ENCODE measurements at regions not wholly inside any gene's neighbourhood (a gene's known extent, or its start where the extent isn't known, plus 50 kb on each side); places are given as distances from the start of the nearest gene placed in this dataset.
"Not testable (repeated sequence)": the region's sequence is repeated elsewhere in the genome, so short reads cannot be mapped to it uniquely, and the experiment has no call there.

DNA sequence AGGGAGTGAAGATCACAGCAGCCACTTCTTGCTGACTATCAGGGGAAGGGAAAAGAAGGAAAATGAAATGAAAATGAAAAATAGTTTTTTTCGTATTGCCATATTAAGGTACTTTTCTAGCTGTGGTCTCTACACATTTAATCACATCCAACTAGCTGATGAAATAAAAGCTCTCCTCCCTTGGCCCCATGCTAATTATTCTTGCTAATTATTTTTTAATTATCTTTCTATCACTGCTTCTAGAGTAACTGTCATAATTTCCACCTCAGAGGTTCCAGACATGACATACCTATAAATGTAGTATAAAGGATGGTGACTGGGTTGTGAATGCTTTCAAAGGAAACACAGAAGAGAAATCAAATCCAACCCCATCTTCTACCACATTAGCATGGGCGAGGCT, 334.1 kb upstream of the MAN1A1 start:
- no peak for DNase-seq

DNA sequence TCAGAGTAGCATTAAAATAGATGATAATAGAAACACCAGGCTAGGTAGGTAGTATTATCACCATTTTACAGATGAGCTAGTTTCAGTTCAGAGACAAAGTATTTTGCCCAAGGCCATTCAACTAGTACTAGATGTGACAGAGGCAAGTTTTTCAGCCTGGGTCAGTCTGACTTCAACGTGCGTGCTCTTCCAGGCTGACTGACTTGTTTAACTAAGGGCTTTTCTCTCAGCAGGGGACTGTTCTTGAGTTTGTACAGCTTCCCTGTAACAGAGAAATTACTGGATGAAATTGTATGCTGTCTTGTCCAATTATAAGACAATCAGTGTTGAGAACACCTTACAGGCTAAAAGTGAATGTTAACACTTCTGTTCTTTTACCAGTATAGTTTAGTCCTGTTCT, 333.5 kb upstream of the MAN1A1 start:
- no peak for DNase-seq

DNA sequence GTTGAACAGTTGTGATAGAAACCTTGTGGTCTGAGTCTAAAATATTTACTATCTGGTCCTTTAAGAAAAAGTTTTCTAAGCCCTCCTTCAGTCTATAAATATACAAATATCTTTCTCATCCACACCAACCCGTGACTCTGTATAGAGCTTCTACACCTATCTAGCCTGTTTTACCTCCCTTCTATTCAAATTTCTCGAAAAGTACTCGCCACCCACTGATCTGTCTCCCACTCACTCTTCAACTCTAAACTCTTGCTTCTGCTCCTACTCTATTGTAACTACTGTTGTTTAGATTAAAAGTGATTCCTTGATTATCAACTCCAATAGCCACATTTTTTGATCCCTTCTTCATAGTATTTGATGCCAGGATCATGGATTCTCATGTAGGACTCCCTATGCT, 329.4 kb upstream of the MAN1A1 start:
- DNase-seq: no peak

DNA sequence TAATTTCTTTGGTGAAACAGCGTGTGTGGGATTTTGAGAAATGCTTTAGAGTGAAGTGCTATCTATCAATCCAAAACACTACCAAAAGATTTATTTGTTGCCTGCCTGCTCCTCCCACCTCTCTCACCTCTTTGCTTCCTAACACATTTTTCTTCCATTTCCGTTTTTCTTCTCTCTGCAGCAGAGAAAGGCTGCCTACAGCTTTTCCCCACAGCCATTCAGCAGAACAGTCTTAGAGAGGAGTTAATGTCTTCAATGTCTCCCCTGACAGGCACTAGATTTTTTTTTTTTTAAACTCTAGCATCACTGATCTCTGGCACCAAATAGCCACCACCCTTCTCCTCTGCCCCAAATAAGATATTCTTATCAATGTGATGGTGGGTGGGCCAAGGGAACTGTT, 327.8 kb upstream of the MAN1A1 start:
- DNase-seq: no peak

DNA sequence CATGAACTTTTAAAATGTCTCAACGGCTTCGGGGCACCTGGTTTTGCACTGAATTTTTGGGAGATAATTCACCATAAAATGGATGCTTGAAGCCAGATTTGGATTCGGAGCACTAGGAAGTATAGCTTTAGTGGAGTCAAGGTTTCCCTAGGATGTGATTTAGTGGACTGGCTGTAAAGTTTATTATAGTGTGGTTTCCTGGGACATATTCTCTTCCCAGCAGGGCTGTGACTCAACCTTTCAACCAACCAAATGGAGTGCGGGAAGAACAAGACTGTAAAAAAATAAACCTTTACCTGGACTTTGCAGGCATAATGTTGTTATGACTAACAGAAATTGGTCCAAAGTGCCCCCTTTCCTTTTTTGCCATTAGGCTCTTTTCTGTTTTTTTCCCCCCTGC, 327.4 kb upstream of the MAN1A1 start:
- DNase-seq: no peak

DNA sequence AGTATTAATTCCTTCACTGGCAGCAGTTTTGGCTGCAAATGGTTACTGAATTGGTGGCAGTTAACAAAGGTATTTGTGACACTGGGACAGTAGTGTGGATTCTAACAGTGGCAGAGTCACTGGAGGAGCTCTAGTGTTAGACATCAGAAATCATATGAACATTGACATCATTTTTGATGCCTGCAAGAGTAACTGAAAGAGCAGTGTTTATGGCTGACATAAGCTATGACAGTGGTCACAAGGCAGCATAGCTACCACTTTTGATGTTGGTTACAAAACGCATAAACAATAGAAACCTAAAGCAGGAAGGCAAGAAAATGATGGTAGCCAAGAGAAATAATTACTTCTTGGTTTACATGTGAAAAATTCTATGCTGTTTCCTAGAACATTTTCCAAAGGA, 326.7 kb upstream of the MAN1A1 start:
- no peak for DNase-seq

DNA sequence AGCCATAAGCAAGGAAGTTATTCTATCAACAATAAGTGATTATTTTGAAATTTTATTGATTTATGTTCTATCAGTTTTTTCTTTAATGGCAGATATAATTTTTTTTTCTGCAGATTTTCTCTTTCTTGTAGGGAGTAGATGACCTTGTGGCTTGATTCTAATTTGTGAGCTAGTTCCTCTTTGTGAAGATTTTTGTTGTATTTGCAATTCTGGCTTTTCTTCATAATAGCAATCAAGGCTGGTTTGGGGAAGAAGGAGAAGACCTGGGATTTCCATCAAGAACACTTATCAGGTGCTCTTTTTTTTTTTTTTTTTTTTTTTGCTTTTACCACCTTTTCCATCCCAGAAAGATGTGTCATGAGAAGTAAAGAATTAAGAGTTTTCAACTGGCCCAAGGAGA, 324.2 kb upstream of the MAN1A1 start:
- DNase-seq: no peak

DNA sequence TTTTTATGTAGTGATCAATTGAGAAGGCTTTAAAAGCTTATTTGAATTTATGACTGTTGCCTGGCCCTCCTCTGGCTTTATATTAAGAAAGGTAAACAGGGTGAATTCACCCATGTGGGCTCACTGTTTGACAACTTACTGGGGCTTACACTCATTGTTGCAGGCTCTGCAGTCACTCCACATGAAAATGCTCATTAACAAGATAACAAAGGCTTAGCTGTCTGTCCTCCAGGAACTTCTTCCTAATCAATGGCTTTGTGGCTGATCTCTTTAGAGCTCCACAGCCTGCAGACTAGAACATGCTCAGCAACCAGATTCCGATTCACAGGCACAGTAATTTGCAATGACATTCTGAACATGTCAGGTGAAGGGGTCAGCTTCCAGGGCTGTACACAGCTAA, 323.2 kb upstream of the MAN1A1 start:
- no peak for DNase-seq

DNA sequence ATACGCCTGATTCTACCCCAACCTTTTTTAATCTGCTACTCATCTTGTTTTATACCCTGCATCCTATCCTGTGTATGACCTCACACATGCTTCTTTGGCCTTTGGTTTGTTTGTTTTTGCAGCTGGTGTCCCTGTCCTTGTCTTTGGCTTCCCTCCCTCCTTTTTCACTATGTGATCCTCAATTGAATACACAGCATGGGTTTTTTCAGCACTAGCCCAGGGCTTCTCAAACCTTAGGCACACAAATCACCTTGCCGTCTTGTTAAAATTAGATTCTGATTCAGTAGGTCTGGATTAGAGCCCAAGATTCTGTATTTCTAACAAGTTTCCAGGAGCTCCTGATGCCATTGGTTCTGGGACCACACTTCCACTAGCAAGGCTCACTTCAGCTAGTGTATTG, 321.5 kb upstream of the MAN1A1 start:
- no peak for DNase-seq

DNA sequence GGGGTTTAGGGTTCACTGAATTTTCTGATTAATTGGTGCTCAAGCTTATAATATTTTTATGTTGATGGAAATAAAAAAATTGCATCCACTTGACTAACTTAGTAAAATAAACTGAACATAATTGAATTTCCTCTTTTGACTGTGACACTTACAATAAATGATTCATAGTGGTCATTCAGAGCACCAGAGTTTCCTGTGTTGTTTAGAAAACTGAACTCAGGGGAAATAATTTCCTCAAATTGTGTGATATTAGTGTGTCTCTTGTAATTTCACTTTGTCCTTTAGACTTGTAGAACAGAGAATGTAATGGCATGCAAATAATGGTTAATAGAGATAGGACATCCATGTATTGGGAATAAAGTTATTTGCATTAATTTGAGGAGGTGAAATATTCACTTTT, 319.7 kb upstream of the MAN1A1 start:
- DNase-seq: peak; percentile 49 to 57

DNA sequence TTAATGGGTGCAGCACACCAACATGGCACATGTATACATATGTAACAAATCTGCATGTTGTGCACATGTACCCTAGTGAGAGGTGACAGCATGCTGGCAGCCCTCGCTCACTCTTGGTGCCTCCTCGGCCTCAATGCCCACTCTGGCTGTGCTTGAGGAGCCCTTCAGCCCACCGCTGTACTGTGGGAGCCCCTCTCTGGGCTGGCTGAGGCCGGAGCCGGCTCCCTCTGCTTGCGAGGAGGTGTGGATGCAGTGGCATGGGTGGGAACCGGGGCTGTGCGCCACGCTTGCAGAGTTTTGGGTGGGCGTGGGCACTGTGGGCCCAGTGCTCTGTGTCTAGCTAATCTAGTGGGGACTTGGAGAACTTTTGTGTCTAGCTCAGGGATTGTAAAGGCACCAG, 315.9 kb upstream of the MAN1A1 start:
- DNase-seq: not testable (repeated sequence)

DNA sequence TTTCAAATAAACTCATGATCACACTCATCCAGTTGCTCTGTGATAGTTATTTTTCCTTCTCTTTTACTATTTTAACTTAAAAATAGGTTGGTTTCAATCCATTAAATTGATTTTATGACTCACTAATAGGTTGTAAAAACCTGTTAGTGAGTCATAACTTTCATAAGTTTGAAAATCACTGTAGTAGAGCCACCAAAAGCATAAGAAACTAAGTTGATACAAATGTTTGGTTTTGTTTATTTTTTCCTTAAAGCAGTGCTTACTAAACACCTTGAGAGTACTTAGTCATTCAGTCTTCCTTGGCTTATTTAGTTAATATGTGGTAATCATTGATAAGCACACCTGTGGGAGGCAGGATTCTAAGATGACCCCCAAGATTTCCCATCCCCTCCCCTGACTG, 312.1 kb upstream of the MAN1A1 start:
- DNase-seq: no peak

DNA sequence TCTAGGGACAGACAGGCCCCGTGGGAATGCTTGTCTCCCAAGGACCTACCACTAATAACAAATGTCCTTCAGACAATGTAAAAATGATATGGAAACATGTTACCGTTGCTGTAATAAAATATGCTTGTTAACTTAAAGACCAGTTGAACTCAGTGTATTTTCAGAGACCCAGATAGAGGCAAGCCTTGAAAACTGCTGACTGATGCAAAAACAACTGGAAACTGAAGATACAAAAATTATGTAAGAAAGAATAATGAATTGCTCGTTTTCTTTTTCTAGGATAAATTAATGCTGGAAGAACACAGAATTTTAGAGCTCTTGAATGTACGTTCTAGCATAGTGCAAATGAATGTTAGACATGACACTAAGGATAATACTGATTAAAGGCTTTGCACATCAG, 311.5 kb upstream of the MAN1A1 start:
- no peak for DNase-seq

DNA sequence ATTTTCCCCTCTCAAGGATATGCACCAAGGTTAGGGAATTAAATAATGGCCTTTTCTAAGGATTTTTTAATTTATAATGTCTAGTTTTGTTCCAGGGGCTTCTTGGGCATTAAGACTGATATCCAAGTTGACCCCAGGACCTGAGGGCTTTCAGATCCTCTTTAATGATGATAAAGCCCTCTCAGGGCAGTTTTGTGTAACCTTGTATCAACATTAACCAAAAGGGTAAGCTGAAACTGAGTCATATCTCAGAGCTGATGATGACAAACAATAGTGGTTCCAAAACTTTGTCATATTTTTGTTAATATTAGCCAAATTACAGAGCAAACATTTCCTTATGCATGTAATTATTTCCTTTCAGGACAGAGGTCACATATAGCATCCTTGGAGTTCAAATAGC, 309.4 kb upstream of the MAN1A1 start:
- DNase-seq: no peak

DNA sequence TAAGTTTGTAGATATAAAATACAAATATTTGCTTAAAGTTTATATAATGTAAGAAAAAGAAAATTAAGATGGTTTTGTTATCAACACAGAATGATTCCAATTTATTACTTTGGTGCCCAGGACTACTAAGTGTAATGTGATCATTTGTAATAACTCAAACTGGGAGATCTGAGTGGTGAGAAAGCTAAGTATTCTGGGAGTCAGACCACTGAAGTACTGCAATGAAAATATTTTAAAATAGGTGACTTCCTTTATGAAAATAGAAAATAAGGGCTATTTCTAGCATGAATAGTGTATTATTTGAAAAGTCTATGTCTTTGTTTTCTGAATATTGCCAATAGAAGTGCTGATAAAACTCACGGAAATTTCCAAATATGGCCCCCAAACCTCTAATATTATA, 305.6 kb upstream of the MAN1A1 start:
- DNase-seq: no peak

DNA sequence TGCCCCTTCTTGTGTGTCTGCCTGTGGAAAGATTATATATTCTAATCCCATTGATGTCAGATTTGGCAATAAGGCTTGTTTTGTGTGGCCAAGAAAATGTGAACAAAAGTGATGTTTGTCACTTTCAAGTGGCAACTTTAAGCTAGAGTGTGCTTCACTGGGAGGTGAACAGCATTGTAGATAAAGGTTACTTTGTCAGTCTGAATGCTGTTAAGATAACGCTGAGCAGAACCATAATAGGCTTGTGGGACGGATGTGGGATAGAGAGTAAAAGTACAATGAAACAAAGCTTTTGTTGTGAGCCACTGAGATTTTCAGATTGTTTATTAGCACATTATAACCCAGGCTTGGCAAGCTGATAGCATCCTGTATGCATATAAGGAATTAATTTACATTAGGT, 303.8 kb upstream of the MAN1A1 start:
- DNase-seq: no peak

DNA sequence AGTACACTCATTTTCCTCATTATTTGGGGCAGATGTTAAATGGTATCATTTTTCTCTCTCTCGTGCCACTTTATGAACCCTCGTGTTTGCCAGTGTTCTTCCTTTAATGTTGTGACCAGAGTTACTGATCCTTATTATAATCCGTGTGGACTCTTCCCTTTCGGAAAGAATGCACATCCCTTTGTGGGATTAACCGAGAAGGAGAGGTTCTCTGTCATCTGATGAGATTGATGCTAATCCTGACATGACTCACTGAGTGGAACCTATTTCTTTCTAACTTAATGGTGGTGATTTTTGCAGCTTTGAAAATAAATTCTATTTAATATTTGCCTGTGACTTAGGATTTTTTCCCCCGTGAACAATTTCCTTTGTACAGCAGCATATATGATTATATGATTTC, 300.0 kb upstream of the MAN1A1 start:
- DNase-seq: no peak

DNA sequence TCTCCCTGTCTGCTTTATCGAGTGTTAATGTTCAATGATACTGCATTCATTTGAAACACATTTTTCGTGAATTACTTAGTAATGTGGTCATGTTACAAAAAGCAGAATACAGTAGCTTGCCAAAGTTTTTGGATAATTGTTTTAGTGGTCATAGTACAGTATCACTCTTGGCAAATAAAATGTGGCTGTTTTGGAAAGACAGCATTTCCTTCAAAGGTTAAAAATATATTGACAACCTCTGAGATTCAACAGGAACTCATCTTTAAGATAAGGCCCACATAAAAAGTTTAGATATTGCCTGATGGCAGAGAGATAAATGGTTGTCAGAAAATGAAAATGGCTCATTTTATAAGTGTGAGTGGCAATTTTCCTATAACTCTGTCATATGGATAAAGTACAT, 297.7 kb upstream of the MAN1A1 start:
- DNase-seq: no peak

DNA sequence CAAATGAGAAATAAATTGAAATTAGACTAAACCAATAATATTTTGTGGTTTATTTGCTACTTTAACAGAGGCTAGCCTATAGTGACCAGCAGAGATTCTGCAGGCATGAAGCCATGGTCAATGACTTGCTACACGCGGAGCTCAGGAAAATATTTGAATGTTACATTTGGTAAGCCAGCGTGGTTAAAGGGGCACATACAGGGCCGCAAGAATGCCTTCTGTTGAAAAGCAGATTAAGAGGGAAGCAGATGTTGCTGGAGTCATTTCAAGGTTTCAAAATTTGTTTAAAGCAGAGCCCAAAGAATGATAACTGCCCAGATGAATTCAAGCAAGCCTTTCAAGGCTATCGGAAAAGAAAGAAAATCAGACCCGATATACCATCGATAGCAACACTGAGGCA, 294.3 kb upstream of the MAN1A1 start:
- DNase-seq: no peak

DNA sequence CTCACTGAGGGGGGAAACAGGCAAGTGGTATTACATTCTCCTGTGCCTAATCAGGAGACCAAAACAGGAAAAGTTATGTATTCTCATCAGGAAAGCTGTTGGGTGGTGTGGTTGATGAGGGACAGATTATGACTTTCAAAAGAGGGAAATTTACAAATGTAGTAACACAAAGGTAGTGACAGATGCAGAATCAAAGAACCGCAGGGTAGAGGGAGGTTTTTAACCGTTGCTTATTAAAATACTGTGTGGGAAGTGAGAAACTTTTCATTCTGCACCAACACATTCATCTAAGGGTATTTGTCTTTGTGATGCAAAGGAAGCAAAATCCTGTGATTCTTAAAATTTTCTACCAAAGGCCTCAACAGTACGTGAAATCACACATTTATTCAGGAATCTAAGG, 288.2 kb upstream of the MAN1A1 start:
- DNase-seq: no peak

DNA sequence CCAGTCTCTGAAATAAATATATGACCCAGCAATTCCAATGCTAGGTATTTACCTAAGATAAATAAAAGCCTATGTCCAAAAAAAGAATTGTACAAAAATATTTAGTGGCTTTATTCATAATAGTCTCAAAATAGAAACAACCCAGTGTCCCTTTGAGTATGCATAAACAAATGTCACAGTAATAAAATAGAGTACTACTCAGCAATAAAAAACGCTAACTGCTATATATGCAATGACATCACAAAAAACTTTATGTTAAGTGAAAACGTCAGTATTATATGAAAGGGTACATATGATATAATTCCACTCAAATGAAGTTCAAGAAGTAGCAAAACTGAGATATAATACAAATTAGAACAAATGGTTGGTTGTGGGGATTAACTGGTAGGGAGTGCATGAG, 286.5 kb upstream of the MAN1A1 start:
- DNase-seq: no peak

DNA sequence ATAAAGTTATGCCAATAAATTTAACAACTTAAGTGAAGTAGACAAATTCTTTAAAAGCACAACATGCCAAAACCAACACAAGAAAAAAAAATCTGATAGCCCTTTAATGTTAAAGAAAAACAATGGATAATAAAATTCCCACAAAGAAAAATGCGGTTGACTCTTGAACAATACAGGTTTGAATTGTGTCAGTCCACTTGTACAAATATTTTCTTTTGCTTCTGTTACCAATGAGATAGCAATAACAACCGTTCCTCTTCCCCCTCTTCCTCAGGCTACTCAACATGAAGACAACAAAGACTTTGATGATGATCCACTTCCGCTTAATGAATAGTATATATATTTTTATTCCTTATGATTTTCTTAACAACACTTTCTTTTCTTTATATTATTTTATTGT, 283.9 kb upstream of the MAN1A1 start:
- no peak for DNase-seq

DNA sequence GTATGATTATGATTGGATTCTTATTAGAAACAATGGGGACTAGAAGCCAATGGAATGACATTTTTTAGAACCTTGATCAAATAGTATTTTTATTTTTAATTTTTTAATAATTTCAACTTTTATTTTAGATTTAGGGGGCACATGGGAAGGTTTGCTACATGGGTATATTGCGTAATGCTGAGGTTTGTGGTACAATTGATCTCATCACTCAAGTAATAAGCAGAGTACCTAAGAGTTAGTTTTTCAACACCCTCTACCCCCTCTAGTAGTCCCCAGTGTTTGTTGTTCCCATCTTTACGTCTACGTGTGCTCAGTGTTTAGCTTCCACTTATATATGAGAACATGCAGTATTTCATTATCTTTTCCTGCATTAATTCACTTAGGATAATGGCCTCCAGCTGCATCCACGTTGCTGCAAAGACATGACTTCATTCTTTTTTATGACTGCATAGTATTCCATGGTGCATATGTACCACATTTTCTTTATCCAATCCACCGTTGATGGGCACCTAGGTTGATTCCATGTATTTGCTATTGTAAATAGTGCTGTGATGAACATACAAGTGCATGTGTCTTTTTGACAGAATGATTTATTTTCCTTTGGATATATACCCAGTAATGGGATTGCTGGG, 281.1 kb upstream of the MAN1A1 start:
- DNase-seq: no peak

DNA sequence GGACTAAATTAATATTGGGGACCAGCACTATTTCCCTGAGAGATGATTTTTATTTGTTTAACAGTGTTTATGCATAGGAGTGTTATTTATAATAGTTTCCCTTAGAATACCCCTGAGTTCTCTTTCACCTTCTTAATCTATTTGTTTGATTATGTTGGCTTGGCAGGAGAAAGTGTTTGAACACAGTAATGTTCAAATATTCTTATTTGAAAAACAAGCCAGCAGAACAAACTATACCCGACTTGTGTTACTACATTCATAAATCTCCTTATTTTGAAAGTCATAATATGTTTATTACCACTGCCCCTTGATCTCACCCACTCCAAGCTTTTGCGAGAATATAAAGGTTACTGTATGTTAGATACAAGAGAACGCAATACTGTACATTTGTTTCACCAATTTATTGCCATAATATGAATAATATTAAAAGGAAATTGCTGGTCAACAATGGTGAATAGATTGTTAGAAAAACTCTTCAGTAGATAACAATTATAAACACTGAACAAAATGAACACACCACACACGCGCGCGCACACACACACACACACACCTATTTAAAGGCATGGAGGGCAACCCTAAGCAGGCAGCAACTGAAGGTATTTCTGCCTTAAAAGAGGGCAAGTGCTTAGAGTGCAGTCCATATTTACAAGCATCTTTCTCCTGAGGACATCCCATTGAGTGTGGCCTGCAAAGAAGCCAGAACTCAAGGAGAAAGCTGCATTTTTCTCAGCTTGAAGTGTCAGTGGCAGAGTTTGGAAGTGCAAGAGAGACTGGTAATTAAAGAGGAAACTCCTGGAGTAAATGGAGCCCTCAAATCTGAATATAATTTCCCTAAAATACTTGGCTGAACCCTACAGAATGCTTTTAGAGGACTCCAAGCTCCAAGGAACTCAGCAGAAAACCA, 279.4 kb upstream of the MAN1A1 start:
- no peak for DNase-seq
